ENCODE measurements at regions not wholly inside any gene's neighbourhood (a gene's known extent, or its start where the extent isn't known, plus 50 kb on each side); places are given as distances from the start of the nearest gene placed in this dataset.

- TF ChIP-seq POLR2A (IDR thresholded peaks at IDR 0.05) = no peak
- TF ChIP-seq, protein P1, sequence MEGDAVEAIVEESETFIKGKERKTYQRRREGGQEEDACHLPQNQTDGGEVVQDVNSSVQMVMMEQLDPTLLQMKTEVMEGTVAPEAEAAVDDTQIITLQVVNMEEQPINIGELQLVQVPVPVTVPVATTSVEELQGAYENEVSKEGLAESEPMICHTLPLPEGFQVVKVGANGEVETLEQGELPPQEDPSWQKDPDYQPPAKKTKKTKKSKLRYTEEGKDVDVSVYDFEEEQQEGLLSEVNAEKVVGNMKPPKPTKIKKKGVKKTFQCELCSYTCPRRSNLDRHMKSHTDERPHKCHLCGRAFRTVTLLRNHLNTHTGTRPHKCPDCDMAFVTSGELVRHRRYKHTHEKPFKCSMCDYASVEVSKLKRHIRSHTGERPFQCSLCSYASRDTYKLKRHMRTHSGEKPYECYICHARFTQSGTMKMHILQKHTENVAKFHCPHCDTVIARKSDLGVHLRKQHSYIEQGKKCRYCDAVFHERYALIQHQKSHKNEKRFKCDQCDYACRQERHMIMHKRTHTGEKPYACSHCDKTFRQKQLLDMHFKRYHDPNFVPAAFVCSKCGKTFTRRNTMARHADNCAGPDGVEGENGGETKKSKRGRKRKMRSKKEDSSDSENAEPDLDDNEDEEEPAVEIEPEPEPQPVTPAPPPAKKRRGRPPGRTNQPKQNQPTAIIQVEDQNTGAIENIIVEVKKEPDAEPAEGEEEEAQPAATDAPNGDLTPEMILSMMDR (IDR thresholded peaks at IDR 0.05 in 4 of 5, conservative IDR thresholded peaks at IDR 0.05 in 1 of 5) = no peak
Observed at GRCh38 chr1:166594646-166595045, 244.6 kb upstream of the POGK start.

All from gastrocnemius medialis (tissue), 4 donors.